Urinary bladder (tissue), 3 donors: ENCODE measurements at regions not wholly inside any gene's neighbourhood (a gene's known extent, or its start where the extent isn't known, plus 50 kb on each side); places are given as distances from the start of the nearest gene placed in this dataset.

ENCODE experiments used
- DNase-seq: peaks from one replicate; pipeline ENCODE4 v3.0.0-alpha.2; 2015; ENCODE audit errors: extremely low spot score
- H3K27ac ChIP-seq: one replicate; pipeline ENCODE4 v1.5.1; 2013; ENCODE audit warnings: low read depth, mild to moderate bottlenecking, moderate library complexity
- H3K36me3 ChIP-seq: one replicate; pipeline ENCODE4 v1.6.1; 2013; ENCODE audit warnings: mild to moderate bottlenecking, moderate library complexity; ENCODE audit not compliant: insufficient read depth
- H3K4me1 ChIP-seq: one replicate; pipeline ENCODE4 v1.6.1; 2013; ENCODE audit warnings: mild to moderate bottlenecking, moderate library complexity; ENCODE audit not compliant: insufficient read depth
- H3K4me3 ChIP-seq: one replicate; pipeline ENCODE4 v1.5.1; 2013; ENCODE audit warnings: low read depth, low read length
- WGBS: extraction: QIAGEN DNeasy Blood & Tissue Kit; methylation state at CpG from one replicate; pipeline ENCODE4 v1.1.7; 2013; 5-methylcytosine and 5-hydroxymethylcytosine counted together
- donor health status: healthy with polysubstance abuse.
- donor health status: healthy.

- 87% methylated on average over 24 of the region's 24 CpGs for WGBS
- Histone ChIP-seq H3K36me3 (no peaks in the 10 kb centered on the region), H3K4me1 (no peaks in the 10 kb centered on the region), H3K27ac (no peak overlapping the region), H3K4me3 (no peak overlapping the region)
- no peak for DNase-seq
Measured at GRCh38 chr14:104295681-104296387, 157.4 kb downstream of the KIF26A start.

- Histone ChIP-seq H3K27ac (no peak overlapping the region), H3K4me1 (no peaks in the 10 kb centered on the region), H3K4me3 (no peak overlapping the region), H3K36me3 (no peaks in the 10 kb centered on the region)
- peak; percentile 48 for DNase-seq
- WGBS, result 61% methylated on average over 26 of the region's 26 CpGs
Measured at GRCh38 chr14:104296388-104297312, 158.3 kb downstream of the KIF26A start.

DNA sequence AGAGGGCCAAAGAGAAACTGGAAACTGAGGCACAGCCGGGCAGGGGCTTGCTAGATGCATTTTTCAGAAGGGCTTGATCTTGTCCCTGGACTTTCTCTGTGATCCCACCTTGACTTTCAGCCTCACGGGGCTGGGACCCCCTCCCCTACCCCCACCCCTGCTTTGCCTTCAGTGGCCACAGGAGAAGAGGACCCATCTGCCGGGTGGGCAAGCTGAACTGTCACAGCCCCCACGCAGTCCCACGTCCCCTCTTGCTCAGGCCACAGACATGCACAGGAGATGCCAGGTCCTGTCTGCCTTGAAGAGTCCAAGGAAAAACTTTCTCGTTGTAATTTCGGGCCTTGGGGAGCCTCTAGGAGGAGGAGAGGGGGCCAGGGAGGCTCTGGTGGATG, 158.9 kb downstream of the KIF26A start:
- H3K4me1 ChIP-seq, result no peaks in the 10 kb centered on the region
- DNase-seq, result no peak
- no peak overlapping the region for H3K4me3 ChIP-seq
- H3K27ac ChIP-seq, result no peak overlapping the region
- 83% methylated on average over 7 of the region's 7 CpGs for WGBS
- H3K36me3 ChIP-seq, result no peaks in the 10 kb centered on the region

DNA sequence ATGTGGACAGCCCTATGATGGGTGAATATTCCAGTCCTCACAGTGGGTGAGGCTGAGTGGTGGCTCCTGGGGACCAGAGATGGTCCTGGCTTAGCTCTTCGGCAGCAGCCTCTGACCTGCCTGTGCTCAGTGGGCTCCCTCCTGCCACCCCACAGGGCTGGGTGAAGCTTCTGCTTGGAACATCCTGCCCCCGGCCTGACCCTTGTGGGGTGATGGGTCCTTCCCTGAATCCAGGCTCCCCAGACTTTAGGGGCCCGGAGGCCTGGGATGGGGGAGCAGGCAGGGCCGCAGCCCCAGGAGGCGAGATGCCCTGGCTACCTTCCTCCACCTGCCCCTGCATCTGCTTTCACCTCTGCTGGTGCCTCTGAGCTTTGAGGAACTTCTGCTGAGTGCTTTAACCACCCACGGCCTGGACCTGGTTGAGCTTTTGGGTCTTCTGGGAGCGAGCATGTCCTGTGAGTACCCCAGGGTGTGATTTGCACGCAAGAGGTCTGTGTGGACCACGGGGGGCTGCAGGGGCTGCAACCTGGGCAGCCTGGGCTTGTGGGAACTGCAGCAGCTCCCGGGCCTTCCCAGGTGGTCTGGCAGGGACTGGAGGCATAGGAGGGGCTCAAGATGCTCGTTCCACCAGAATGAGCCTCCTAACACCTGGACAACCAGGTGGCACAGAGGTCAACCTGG, 159.5 kb downstream of the KIF26A start:
- H3K36me3 ChIP-seq, result no peaks in the 10 kb centered on the region
- WGBS, result 93% methylated on average over 11 of the region's 11 CpGs
- H3K27ac ChIP-seq, result no peak overlapping the region
- no peak for DNase-seq
- H3K4me3 ChIP-seq, result no peak overlapping the region
- H3K4me1 ChIP-seq, result no peaks in the 10 kb centered on the region

DNA sequence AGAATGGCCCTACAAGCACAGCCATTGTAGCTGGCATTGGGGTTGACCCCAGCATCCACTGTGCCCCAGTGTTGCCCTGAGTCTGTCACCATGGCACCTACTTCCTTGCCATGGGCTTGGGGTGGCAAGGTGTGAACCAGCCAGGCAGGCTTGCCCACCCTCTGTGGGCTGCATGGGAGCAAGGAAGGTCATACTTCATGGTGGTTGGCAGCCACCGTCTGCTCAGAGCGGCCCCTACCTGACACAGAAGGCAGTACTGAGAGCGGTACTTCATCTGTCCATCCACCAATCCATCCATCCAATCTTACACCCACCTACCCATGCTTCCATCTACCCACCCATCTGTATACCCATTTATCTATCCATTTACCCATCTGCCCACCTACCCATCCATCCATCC, 160.1 kb downstream of the KIF26A start:
- 100% methylated on average over 3 of the region's 3 CpGs for WGBS
- no peaks in the 10 kb centered on the region for H3K36me3 ChIP-seq
- no peak for DNase-seq
- H3K4me3 ChIP-seq, result no peak overlapping the region
- no peaks in the 10 kb centered on the region for H3K4me1 ChIP-seq
- H3K27ac ChIP-seq, result no peak overlapping the region

GRCh38 chr14:104299993-104300761, 161.8 kb downstream of the KIF26A start:
- WGBS, result 46% methylated on average over 28 of the region's 28 CpGs

DNA sequence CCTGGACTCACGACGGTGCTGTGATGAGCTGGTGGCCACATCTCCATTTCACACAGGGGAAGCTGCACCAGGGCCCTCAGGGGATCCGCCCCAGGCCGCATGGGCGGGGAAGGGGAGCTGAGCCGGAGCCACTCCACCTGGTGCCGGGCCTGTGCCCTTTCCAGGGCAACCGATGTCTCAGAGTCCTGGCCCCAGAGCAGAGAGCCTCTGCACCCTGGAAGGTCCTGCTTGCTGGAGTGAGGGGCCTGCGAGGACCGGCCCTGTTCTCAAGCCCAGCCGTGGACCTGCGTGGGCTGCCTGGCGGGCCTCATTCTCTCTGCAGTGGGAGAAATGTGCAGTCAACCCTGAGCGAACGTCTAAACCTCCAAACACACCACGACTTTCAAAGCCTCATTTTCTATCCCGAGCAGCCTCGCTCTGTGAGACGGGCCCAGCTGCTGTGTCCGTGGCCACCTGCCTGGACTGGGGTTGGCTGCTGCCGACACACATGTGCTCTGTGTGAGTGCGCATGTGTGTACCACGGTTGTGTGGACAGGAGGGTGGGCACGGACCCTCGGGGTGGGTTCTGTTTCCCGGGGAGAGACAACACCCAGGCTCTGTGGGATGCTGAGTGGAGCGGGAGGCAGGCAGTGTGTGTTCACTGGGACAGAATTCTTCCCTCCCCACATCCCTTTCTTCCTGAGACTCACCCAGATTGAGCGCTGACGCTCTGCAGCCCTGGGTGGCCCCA, 163.5 kb downstream of the KIF26A start:
- Histone ChIP-seq H3K4me1 (no peaks in the 10 kb centered on the region), H3K36me3 (no peaks in the 10 kb centered on the region), H3K4me3 (no peak overlapping the region), H3K27ac (no peak overlapping the region)
- no peak for DNase-seq
- 73% methylated on average over 29 of the region's 29 CpGs for WGBS

More at GRCh38 chr14:104299993-104300761, 161.8 kb downstream of the KIF26A start:
- Histone ChIP-seq H3K4me3 (no peak overlapping the region), H3K36me3 (no peaks in the 10 kb centered on the region), H3K4me1 (no peaks in the 10 kb centered on the region), H3K27ac (no peak overlapping the region)
- DNase-seq, result no peak

- no peaks in the 10 kb centered on the region for H3K4me1 ChIP-seq
- DNase-seq, result no peak
- 68% methylated on average over 16 of the region's 16 CpGs for WGBS
- H3K4me3 ChIP-seq, result no peak overlapping the region
- no peak overlapping the region for H3K27ac ChIP-seq
- H3K36me3 ChIP-seq, result no peaks in the 10 kb centered on the region
Measured at GRCh38 chr14:104302794-104303405, 164.5 kb downstream of the KIF26A start.

- no peak for DNase-seq
- Histone ChIP-seq H3K4me3 (no peak overlapping the region), H3K36me3 (no peaks in the 10 kb centered on the region), H3K4me1 (no peaks in the 10 kb centered on the region), H3K27ac (no peak overlapping the region)
- WGBS, result 85% methylated on average over 29 of the region's 29 CpGs
Measured at GRCh38 chr14:104303705-104304425, 165.5 kb downstream of the KIF26A start.

DNA sequence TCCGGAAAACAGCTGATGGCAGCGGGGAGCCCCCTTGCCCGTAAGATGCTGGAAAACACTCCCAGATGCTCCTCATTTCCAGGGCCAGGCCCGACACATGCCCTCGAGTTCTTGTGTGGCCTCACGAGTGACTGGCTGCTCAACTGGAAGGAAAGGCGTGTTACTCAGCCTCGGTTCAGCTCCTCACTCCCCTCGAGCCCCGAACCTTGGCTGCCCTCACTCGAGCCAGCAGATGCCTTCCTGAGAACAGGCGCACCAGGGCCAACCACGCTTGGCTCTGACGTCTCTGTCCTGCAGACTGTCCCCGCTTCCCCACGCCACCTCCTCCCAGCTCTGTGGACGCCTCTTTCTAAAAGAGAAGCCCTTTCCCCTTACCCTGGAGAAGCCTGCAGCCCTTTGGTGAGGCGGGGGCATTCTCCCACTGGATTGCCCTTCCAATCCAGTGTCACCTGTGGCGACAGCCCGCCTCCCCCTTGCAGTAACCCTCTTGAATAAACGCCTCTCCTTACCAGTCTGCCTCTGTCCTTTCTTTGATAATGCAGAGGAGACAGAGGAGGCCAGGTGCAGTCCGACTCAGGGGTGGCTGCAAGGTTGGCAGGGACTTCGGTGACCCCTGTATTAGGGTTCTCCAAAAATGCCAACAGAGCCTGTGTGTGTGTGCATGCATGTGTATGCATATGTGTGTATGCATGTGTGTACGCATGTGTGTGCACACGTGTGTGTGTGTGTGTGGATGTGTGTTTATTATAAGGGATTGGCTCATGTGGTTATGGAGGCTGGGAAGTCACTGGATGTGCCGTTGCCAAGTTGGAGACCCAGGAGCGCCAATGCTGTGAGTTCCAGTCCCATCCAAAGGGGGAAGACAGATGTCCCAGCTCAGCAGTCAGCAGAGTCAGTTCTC, 166.3 kb downstream of the KIF26A start:
- Histone ChIP-seq H3K27ac (no peak overlapping the region), H3K4me1 (no peaks in the 10 kb centered on the region), H3K4me3 (no peak overlapping the region), H3K36me3 (no peaks in the 10 kb centered on the region)
- no peak for DNase-seq
- 74% methylated on average over 27 of the region's 27 CpGs for WGBS
